Gastrocnemius medialis (tissue), 4 donors: ENCODE measurements at regions not wholly inside any gene's neighbourhood (a gene's known extent, or its start where the extent isn't known, plus 50 kb on each side); places are given as distances from the start of the nearest gene placed in this dataset.

Experiments used
- ATAC-seq, 2 donors: fragments of 150-250 bp; one replicate each; pipeline ENCODE4 v1.9.1; 2016
- DNase-seq, 2 donors: peaks; one replicate each; pipeline ENCODE4 v3.0.0-alpha.2; 2019
- H3K27ac ChIP-seq, 4 donors: fragments of 200-600 bp; sonication (generic); 1 replicate in 1 of 4; 2 replicates in 3 of 4; pipeline ENCODE4 v1.5.1; 2016 to 2018; ENCODE audit warnings: mild to moderate bottlenecking in 2 of 4, moderate library complexity in 1 of 4
- H3K27me3 ChIP-seq, 3 donors: fragments of 200-600 bp; sonication (generic) in 2 of 3; 1 replicate in 1 of 3; 2 replicates in 2 of 3; pipeline versions ENCODE4 v1.5.1 to v1.6.0; 2016 to 2019; ENCODE audit warnings: mild to moderate bottlenecking in 1 of 3, moderate library complexity in 1 of 3
- H3K36me3 ChIP-seq, 2 donors: fragments of 200-600 bp; sonication (generic) in 1 of 2; one replicate each; pipeline ENCODE4 v1.5.1; 2017 to 2018
- H3K4me1 ChIP-seq, 2 donors: fragments of 200-600 bp; sonication (generic) in 1 of 2; one replicate each; pipeline ENCODE4 v1.5.1; 2016 to 2017; ENCODE audit warnings: mild to moderate bottlenecking in 2 of 2
- H3K4me3 ChIP-seq, 4 donors: fragments of 200-600 bp; sonication (generic) in 3 of 4; 1 replicate in 1 of 4; 2 replicates in 3 of 4; pipeline ENCODE4 v1.5.1; 2016 to 2019; ENCODE audit warnings: mild to moderate bottlenecking in 2 of 4
- H3K9me3 ChIP-seq, 3 donors: fragments of 200-600 bp; sonication (generic) in 2 of 3; 1 replicate in 1 of 3; 2 replicates in 2 of 3; pipeline ENCODE4 v1.5.1; 2016 to 2019
- POLR2A ChIP-seq, 2 donors: fragments of 450-650 bp; IDR thresholded peaks; one replicate each; pipeline ENCODE4 v1.6.1; 2017; ENCODE audit warnings: antibody characterized with exemption in 2 of 2, mild to moderate bottlenecking in 2 of 2, moderate library complexity in 2 of 2
- in situ Hi-C, 4 donors: fragments of 200-750 bp; cut with MboI; loops; one replicate each; pipeline versions ENCODE4 v1.15.0 to v1.8.0; 2017; ENCODE audit warnings: low sequenced_read_pairs in 4 of 4
- intact Hi-C: fragments of 100-400 bp; cut with DNase I; formaldehyde crosslinking; loops from one replicate; pipeline ENCODE4 v1.15.1; 2023; ENCODE audit warnings: low total_unique reads
- TF ChIP-seq, protein P1 (sequence below), 5 experiments: fragments of 450-650 bp in 3 of 5; fragments of 200-600 bp in 2 of 5; sonication (generic) in 2 of 5; IDR thresholded peaks in 4 of 5; conservative IDR thresholded peaks in 1 of 5; 1 replicate in 4 of 5; 2 replicates in 1 of 5; pipeline ENCODE4 v1.5.1; 2016 to 2019; ENCODE audit warnings: antibody characterized with exemption in 5 of 5, mild to moderate bottlenecking in 3 of 5, moderate library complexity in 3 of 5

DNA sequence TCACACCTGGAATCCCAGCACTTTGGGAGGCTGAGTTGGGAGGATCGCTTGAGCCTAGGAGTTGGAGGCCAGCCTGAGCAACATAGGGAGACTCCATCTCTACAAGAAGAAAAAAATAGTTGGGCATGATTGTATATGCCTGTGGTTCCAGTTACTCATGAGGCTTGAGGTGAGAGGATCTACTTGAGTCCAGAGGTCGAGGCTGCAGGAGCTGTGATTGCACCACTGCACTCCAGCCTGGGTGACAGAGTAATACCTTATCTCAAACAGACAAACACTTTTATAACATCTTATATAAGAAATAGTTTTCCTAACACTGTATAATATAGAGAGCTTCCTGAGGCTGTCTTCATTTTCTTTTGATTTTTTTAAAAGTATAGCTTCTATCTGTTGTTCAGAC is 448.4 kb upstream of the COBL start:
- TF ChIP-seq, protein P1, sequence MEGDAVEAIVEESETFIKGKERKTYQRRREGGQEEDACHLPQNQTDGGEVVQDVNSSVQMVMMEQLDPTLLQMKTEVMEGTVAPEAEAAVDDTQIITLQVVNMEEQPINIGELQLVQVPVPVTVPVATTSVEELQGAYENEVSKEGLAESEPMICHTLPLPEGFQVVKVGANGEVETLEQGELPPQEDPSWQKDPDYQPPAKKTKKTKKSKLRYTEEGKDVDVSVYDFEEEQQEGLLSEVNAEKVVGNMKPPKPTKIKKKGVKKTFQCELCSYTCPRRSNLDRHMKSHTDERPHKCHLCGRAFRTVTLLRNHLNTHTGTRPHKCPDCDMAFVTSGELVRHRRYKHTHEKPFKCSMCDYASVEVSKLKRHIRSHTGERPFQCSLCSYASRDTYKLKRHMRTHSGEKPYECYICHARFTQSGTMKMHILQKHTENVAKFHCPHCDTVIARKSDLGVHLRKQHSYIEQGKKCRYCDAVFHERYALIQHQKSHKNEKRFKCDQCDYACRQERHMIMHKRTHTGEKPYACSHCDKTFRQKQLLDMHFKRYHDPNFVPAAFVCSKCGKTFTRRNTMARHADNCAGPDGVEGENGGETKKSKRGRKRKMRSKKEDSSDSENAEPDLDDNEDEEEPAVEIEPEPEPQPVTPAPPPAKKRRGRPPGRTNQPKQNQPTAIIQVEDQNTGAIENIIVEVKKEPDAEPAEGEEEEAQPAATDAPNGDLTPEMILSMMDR (IDR thresholded peaks at IDR 0.05 in 4 of 5, conservative IDR thresholded peaks at IDR 0.05 in 1 of 5), result no peak
- TF ChIP-seq POLR2A (IDR thresholded peaks at IDR 0.05), result no peak
- H3K36me3 ChIP-seq, result no peaks in the 10 kb centered on the region
- DNase-seq (no peak), ATAC-seq (no peak)
- no peak overlapping the region for H3K4me3 ChIP-seq
- no peaks in the 10 kb centered on the region for H3K9me3 ChIP-seq
- intact Hi-C loops, result no loop called here
- no peak overlapping the region for H3K27ac ChIP-seq
- no peaks in the 10 kb centered on the region for H3K4me1 ChIP-seq
- H3K27me3 ChIP-seq, result no peaks in the 10 kb centered on the region
- in situ Hi-C loops, result no loop called here

DNA sequence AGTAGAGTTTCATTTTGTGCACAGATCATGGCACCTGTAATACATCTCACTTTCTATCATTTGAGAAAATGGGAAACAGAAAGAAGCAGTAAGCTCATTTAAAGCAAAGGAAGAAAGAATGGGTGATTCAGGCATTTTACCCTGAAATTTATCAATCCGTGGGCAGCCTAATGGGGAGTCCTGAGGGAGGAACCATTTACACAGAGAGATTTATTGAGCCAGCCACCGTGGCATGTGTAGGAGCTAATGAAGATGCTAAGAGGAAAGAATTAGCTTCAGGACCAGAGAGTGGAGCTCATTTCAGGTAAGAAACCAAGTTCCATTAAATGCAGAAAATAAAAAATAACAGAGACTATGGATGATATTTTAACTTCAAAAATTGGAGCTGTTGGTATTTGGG is 443.4 kb upstream of the COBL start:
- ATAC-seq (no peak), DNase-seq (no peak)
- H3K27me3 ChIP-seq, result no peaks in the 10 kb centered on the region
- in situ Hi-C loops, result no loop called here
- no peaks in the 10 kb centered on the region for H3K9me3 ChIP-seq
- TF ChIP-seq POLR2A (IDR thresholded peaks at IDR 0.05), result no peak
- intact Hi-C loops, result no loop called here
- H3K27ac ChIP-seq, result no peak overlapping the region
- no peaks in the 10 kb centered on the region for H3K36me3 ChIP-seq
- H3K4me1 ChIP-seq, result no peaks in the 10 kb centered on the region
- no peak overlapping the region for H3K4me3 ChIP-seq

DNA sequence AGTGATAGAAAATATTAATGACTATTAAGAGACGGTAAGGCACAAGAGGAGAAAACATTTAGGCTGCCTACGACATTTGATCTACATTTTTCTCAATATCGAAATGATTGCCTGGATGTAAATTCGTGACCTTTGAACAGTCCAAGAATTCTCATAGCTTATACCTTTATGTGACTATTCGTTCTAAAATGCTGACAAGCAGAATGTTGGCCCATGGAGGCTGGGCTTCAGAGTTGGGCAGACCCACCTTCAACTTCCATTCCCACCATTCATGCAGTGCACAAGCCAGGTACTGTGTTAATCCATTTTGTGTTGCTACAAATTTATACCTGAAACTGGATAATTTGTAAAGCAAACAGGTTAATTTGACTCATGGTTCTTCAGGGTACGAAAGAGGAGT is 441.4 kb upstream of the COBL start:
- H3K4me1 ChIP-seq, result no peaks in the 10 kb centered on the region
- TF ChIP-seq POLR2A (IDR thresholded peaks at IDR 0.05), result no peak
- TF ChIP-seq, protein P1 (IDR thresholded peaks at IDR 0.05 in 4 of 5, conservative IDR thresholded peaks at IDR 0.05 in 1 of 5), result no peak

DNA sequence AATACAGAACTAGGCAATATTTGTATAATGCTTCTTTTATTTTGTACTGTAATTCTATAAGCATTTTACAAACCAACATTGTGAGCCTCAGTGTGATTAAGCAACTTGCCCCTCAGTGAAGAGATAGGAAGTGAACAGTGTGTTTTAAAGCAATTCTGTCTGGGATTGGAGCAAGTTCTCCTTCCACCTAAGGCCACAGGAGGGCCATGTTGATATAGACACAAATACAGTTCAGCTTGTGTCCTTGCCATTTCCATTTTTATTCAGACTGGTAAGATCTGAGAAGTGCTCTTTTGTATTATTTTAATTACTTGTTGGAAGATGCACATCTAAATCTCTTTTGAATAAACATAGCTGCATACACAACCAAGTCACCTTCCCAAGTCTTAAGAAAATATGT is 416.3 kb upstream of the COBL start:
- TF ChIP-seq POLR2A (IDR thresholded peaks at IDR 0.05), result no peak
- TF ChIP-seq, protein P1 (IDR thresholded peaks at IDR 0.05 in 4 of 5, conservative IDR thresholded peaks at IDR 0.05 in 1 of 5), result no peak
- intact Hi-C loops, result no loop called here
- Histone ChIP-seq H3K36me3 (no peaks in the 10 kb centered on the region), H3K27me3 (no peaks in the 10 kb centered on the region), H3K4me3 (no peak overlapping the region), H3K27ac (no peak overlapping the region), H3K4me1 (no peaks in the 10 kb centered on the region), H3K9me3 (no peaks in the 10 kb centered on the region)
- DNase-seq (no peak), ATAC-seq (no peak)
- in situ Hi-C loops, result no loop called here

More for the DNA sequence above, 441.4 kb upstream of the COBL start:
- ATAC-seq, result no peak
- no peak overlapping the region for H3K27ac ChIP-seq
- H3K9me3 ChIP-seq, result no peaks in the 10 kb centered on the region
- no peaks in the 10 kb centered on the region for H3K27me3 ChIP-seq
- H3K4me3 ChIP-seq, result no peak overlapping the region
- intact Hi-C loops (no loop called here), in situ Hi-C loops (no loop called here)
- no peaks in the 10 kb centered on the region for H3K36me3 ChIP-seq
- DNase-seq, result no peak

DNA sequence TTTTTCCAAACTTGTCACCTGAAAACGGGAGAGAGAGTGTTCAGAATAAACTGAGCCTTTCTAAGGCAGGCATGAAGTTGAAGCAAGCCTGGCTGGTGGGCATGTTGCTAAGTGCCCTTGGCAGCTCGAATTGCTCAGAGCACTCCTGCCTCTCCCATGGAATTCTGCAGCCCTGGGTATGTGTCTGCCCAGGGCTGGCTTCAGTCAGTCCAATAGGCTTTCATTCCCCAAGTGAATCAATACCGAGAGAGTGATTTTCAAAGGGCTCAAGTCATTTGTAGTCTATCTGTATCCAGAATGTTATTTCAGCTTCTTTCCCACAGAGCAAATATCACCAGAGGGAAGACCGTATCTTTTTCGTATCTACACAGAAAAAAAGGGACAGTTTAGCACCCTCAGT is 415.5 kb upstream of the COBL start:
- TF ChIP-seq, protein P1 (IDR thresholded peaks at IDR 0.05 in 4 of 5, conservative IDR thresholded peaks at IDR 0.05 in 1 of 5), result no peak
- TF ChIP-seq POLR2A (IDR thresholded peaks at IDR 0.05), result no peak
- in situ Hi-C loops (no loop called here), intact Hi-C loops (no loop called here)
- no peaks in the 10 kb centered on the region for H3K36me3 ChIP-seq
- no peak overlapping the region for H3K27ac ChIP-seq
- H3K27me3 ChIP-seq, result no peaks in the 10 kb centered on the region
- no peak for DNase-seq
- H3K4me3 ChIP-seq, result no peak overlapping the region
- H3K9me3 ChIP-seq, result no peaks in the 10 kb centered on the region
- ATAC-seq, result no peak
- H3K4me1 ChIP-seq, result no peaks in the 10 kb centered on the region
